GM19468 (cell line): ENCODE measurements at regions not wholly inside any gene's neighbourhood (a gene's known extent, or its start where the extent isn't known, plus 50 kb on each side); places are given as distances from the start of the nearest gene placed in this dataset.
"Not testable (repeated sequence)": the region's sequence is repeated elsewhere in the genome, so short reads cannot be mapped to it uniquely, and the experiment has no call there.

Source experiments
- ATAC-seq: cut with Tn5 transposase; IDR thresholded peaks from one replicate; pipeline ENCODE4 v1.9.1; 2021; ENCODE audit warnings: mild to moderate bottlenecking, moderate library complexity, moderate number of reproducible peaks; ENCODE audit not compliant: unreplicated experiment; ENCODE audit errors: extremely low read depth

- no peak for ATAC-seq
Measured at GRCh38 chr2:38484957-38485356, 107.9 kb upstream of the ATL2 start.

DNA sequence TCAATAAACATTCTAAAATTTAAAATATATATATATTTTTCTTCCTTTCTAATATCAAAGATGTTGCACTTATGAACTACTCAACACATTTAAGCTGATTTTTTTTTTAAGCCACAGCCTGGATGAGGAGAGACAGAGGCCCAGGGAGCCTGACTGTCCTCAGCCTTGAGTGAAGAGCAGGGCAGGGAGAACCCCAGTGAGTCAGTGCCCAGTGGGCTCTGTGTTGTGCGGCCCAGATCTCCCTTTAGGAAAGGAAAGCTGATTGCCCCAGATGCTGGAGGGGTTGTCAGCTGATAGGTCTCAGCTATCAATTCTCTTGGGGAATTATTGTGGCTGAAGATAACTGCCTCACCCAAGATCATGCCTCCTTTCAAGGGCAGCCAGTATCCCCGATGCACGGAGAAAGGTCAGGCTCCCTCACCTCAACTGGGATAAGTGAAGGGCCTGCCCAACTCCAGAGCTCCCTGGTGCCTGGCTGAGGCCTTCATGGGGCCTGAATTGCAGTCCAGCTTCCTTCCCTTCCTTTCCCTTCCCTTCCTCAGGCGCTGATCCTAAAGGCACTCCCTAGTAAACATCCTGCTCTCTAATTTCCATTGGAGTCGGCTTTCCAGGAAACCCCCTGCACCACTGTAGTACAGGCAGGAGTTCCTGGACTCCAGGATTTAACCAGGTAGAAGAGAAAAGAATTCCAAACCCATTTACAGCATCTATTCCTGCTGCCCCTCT lies 106.9 kb upstream of the ATL2 start:
- no peak for ATAC-seq

DNA sequence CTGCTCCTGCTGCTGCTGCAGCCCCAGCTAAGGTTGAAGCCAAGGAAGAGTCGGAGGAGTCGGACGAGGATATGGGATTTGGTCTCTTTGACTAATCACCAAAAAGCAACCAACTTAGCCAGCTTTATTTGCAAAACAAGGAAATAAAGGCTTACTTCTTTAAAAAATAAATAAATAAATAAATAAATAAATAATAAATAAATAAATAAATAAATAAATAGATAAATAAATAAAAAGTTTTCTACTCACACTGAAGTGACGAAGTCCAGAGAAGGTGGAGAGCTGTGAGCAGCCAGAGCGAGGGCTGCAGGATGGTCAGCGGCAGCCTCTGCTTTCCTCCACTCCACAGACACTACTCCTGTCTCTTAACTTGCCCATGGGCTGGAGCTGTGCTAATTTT lies 105.6 kb upstream of the ATL2 start:
- ATAC-seq, result not testable (repeated sequence)

DNA sequence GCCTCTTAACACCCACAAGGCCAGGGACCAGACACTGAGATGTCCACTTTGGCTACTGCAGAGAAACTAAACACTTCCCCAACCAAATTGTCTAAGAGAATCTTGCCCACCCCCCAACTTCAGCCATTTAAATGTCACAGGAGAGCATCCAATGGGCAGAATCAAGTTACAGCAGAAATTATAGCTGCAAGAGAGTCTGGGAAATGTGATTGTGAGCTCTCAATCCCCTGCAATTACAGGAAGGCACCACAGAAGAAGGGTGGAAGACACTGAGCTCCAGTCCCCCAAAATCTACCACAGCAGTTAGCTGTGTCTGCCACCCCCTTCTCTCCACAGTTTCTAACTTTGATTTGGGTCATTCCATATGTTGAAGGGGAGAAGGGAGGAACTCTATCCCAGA lies 103.5 kb upstream of the ATL2 start:
- ATAC-seq, result no peak

DNA sequence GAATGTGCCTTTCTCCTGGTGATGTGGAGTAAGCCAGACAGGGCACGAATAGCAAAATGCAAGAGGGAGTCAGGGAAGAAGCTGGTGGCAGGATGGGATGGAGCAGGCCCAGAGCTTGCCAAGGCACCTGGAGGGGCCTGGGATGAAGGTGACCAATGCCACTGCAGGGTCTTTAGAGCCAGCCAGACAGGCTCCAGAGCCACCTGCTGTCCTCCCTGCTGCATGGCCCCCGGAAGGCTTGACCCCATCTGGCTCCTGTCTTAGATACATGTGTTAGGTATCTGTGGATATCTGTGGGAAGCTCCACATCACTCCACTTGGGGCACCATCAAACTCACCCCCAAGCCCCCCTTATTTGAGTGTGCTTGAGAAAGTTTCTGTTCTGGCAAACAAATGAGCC lies 99.9 kb upstream of the ATL2 start:
- no peak for ATAC-seq

- ATAC-seq, result no peak
Measured at GRCh38 chr2:38475567-38475881, 98.5 kb upstream of the ATL2 start.

DNA sequence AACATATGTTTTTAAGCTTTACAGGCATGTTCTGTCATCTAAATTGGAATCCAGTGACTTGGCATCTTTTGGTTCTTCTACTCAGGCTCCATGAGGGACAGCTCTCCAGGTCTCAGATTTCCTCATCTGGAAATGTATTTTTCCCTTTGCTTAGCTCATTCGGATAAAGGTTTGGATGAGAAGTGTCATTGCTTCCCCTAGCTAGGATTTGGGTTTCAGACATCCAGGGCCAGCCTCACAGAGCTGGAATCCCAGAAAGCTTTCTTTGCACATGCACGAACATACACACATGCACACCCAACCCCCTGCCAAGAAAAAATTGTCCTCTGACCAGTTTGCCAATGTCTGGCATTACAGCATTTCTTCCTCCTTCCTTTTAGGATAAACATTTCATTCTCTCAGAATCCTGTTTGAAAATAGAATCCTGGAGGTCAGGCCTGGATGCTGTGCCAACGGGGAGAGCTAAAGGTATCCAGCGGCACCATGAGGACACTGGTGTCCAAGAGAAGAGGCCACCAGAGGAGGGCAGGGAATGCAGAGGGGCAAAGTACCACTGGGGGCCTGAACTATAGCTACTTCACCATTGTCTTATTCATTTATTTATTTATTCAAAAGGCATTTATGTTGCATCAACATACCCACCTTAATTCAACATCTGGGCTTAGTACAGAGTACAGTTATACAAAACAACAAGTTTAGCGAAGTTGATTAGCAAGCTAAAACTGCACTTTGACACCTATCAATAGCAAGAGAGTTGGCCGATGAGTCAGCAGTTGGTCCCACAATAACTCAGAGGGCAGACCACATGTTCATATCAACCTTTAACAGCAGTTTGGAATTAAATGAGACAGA lies 97.9 kb upstream of the ATL2 start:
- ATAC-seq, result no peak

DNA sequence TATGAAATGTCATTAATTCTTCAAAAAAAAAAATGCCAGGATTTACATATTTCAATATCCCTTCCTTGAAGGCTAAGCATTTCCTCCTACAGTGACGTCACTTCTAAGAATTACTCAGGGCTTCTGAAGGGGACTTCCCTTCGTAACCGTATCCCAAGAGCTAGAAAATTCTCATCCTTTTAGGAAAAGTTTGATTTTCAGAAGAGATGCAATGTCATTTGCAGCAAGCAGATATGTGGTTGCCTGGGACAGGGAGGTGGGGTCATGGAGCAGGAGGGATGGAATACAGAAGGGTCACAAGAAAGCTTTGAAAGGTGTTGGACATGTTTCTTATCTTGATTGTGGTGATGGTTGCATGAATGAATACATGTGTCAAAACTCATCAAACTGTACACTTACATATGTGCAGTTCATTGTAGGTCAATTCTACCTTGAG lies 97.0 kb upstream of the ATL2 start:
- no peak for ATAC-seq

DNA sequence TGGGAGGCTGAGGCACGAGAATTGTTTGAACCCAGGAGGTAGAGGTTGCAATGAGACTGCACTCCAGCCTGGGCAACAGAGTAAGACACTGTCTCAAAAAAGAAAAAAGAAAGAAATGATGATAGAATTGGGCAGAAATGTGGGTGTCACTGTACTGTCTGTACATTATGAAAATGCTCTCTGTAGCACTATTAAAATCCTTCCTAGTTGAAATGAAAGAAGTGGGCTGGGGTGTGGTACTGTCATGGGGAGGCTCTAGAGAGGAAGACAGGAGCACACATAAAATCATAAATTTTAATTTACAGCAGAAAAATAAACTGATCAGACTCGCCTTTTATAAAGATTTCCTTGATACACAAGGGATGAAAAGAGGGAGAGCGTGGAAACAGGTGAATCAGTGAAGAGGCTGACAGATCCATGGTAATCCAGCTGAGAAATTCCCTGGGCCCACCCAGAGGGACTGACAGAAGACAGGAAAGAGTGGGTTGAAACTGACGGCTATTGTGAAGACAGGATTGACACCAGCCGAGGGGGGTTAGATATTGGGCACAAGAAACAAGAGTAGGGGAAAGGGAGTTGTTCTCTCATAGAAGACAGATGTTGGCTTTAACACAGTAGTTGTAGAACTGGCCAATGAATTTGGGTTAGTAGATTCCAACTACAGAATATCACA lies 96.4 kb upstream of the ATL2 start:
- no peak for ATAC-seq

DNA sequence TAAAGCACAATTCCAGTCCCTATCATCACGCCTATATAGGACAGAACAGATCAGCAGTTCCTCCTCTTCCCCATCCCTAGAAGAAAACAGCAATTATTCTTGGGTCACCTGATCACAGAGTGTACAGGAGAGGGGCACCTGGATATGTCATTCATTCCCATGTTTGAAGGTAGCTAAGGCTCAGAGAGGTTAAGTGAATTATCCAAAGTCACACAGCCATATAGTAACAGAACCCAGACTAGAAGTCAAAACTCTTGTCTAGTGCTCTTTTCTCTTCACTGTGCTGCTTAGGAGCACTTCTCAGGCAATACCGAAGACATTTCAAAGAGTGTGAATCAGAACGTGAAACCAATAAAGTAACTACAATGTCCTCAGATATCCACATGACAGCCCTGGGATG lies 93.0 kb upstream of the ATL2 start:
- ATAC-seq, result no peak

GRCh38 chr2:38467768-38468455 lies 90.8 kb upstream of the ATL2 start:
- ATAC-seq, result no peak

DNA sequence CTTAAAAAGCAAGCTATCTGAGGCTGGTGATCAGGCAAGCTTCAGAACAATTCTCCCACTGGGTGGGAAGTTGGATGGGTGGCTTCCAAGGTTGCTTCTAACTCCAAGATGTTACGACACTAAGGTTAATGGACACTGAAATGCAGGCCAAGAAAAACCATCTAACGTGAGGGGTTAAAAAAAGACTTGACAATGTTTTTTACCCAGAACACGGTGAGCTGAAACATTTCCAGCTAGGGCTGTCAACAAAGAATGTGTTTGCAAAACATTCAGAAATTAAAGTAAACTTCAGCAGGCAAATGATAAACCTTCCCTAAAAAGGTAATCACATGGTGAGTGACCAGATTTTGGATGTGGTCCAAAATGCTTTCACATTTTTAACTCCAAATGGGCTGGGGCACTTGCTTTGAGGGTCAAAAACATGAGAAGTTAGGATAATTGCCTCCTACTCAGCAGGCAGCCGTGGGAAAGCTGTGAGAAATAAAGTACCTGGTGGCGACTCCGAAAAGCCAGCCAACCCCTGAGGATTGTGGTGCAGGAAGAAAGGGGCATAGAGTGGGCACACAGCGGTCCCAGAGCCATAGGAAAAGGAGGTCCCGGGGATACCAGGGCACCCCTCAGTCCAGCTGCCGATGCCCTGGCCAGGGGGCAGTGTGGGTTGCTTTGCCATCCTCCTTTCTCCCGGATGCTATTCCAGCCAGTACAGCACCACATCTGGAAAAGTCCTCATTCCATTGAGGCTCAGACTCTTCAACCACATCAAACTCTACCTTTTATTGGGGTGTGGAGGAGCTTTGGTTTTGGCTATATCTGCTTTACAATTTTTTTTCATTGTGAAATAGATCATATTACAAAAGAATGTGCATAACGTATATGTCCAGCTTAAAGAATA lies 90.0 kb upstream of the ATL2 start:
- ATAC-seq, result no peak

DNA sequence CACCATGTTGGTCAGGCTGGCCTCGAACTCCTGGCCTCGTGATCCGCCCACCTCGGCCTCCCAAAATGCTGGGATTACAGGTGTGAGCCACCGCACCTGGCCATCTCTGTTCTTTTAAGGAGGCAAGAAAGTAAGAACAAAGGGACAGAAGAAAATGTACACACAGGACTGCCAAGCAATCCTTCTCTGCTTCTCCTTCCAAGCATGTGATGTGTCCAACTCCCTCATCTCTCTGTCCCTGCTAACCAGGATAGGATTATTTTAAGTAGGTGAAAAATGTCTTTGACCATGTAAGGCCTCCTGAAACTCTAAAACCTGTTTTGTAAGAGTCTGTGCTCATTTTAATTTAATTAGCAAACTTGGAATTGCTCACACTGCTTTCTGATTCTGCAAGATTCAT lies 89.3 kb upstream of the ATL2 start:
- no peak for ATAC-seq

DNA sequence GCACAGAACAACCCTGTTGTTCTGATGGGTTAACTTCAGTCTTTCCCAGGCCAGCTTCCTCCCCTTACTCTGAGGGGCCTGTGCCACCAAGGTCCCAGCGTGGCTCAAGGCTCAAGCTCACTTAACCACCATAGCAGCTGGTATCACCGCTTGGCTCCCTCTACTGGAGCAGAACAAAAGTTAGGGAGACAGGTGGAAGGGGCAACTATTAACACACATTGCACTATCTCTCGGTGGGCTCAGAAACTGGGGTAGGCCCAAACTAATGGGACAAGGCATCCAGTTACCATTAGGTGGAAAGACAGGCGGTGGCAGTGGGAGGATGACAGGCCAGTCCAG lies 88.7 kb upstream of the ATL2 start:
- ATAC-seq, result no peak

- ATAC-seq, result no peak
Measured at GRCh38 chr2:38464971-38465788, 88.1 kb upstream of the ATL2 start.

GRCh38 chr2:38463752-38464151 lies 86.7 kb upstream of the ATL2 start:
- ATAC-seq, result no peak

GRCh38 chr2:38462121-38462661 lies 85.1 kb upstream of the ATL2 start:
- no peak for ATAC-seq

GRCh38 chr2:38461470-38461869 lies 84.4 kb upstream of the ATL2 start:
- no peak for ATAC-seq

- ATAC-seq, result no peak
Measured at GRCh38 chr2:38460313-38460712, 83.2 kb upstream of the ATL2 start.
